Activated naive CD8-positive, alpha-beta T cell treated with anti-CD3 and anti-CD28 coated beads, Interleukin-2, amount 50 U/mL, for 24 hours (primary cell): ENCODE measurements at regions not wholly inside any gene's neighbourhood (a gene's known extent, or its start where the extent isn't known, plus 50 kb on each side); places are given as distances from the start of the nearest gene placed in this dataset.

Experiments
- ATAC-seq: fragments of 150-1000 bp; cut with Tn5 transposase; one replicate; pipeline ENCODE4 v1.10.0; 2021
- DNase-seq: peaks from one replicate; pipeline ENCODE4 v3.0.0; 2021
- H3K27ac Mint-ChIP-seq: one replicate; pipeline ENCODE4 v1.8.0; 2021; ENCODE audit warnings: mild to moderate bottlenecking, mixed read lengths
- H3K27me3 Mint-ChIP-seq: one replicate; pipeline ENCODE4 v1.8.0; 2021; ENCODE audit warnings: mixed read lengths
- H3K36me3 Mint-ChIP-seq: one replicate; pipeline ENCODE4 v1.8.0; 2021; ENCODE audit warnings: low read depth, mixed read lengths
- H3K4me1 Mint-ChIP-seq: one replicate; pipeline ENCODE4 v1.8.0; 2021; ENCODE audit warnings: mixed read lengths
- H3K4me3 Mint-ChIP-seq: one replicate; pipeline ENCODE4 v1.8.0; 2021; ENCODE audit warnings: mild to moderate bottlenecking, moderate library complexity, mixed read lengths
- H3K9me3 Mint-ChIP-seq: one replicate; pipeline ENCODE4 v1.8.0; 2021; ENCODE audit warnings: mixed read lengths

- H3K36me3 Mint-ChIP-seq, result no peaks in the 10 kb centered on the region
- ATAC-seq (no peak), DNase-seq (no peak)
- H3K27me3 Mint-ChIP-seq, result no peaks in the 10 kb centered on the region
- no peak overlapping the region for H3K4me3 Mint-ChIP-seq
- no peak overlapping the region for H3K27ac Mint-ChIP-seq
- no peaks in the 10 kb centered on the region for H3K4me1 Mint-ChIP-seq
- peaks cover 5% of the 10 kb centered on the region for H3K9me3 Mint-ChIP-seq
Observed at GRCh38 chr5:31113101-31113500, 80.4 kb upstream of the CDH6 start.

GRCh38 chr5:31107091-31107518, 86.4 kb upstream of the CDH6 start:
- Mint-ChIP-seq H3K36me3 (no peaks in the 10 kb centered on the region), H3K27me3 (no peaks in the 10 kb centered on the region), H3K9me3 (peaks cover 5% of the 10 kb centered on the region), H3K27ac (no peak overlapping the region), H3K4me1 (no peaks in the 10 kb centered on the region), H3K4me3 (no peak overlapping the region)
- DNase-seq, result no peak
- ATAC-seq, result no peak

- H3K4me3 Mint-ChIP-seq, result no peak overlapping the region
- H3K4me1 Mint-ChIP-seq, result no peaks in the 10 kb centered on the region
- H3K27me3 Mint-ChIP-seq, result no peaks in the 10 kb centered on the region
- peaks cover 4% of the 10 kb centered on the region for H3K9me3 Mint-ChIP-seq
- no peak overlapping the region for H3K27ac Mint-ChIP-seq
- no peaks in the 10 kb centered on the region for H3K36me3 Mint-ChIP-seq
- ATAC-seq, result no peak
- no peak for DNase-seq
Observed at GRCh38 chr5:31106691-31107090, 86.8 kb upstream of the CDH6 start.

GRCh38 chr5:31106278-31106677, 87.2 kb upstream of the CDH6 start:
- Mint-ChIP-seq H3K4me1 (no peaks in the 10 kb centered on the region), H3K36me3 (no peaks in the 10 kb centered on the region), H3K27me3 (no peaks in the 10 kb centered on the region), H3K4me3 (no peak overlapping the region), H3K9me3 (no peaks in the 10 kb centered on the region), H3K27ac (no peak overlapping the region)
- DNase-seq (no peak), ATAC-seq (no peak)

GRCh38 chr5:31104775-31105174, 88.7 kb upstream of the CDH6 start:
- no peak overlapping the region for H3K27ac Mint-ChIP-seq
- no peak overlapping the region for H3K4me3 Mint-ChIP-seq
- ATAC-seq, result no peak
- H3K27me3 Mint-ChIP-seq, result no peaks in the 10 kb centered on the region
- H3K36me3 Mint-ChIP-seq, result no peaks in the 10 kb centered on the region
- H3K9me3 Mint-ChIP-seq, result no peaks in the 10 kb centered on the region
- no peak for DNase-seq
- H3K4me1 Mint-ChIP-seq, result no peaks in the 10 kb centered on the region

- Mint-ChIP-seq H3K27me3 (no peaks in the 10 kb centered on the region), H3K4me3 (no peak overlapping the region), H3K27ac (no peak overlapping the region), H3K4me1 (no peaks in the 10 kb centered on the region), H3K9me3 (no peaks in the 10 kb centered on the region), H3K36me3 (no peaks in the 10 kb centered on the region)
- no peak for ATAC-seq
- no peak for DNase-seq
Observed at GRCh38 chr5:31100781-31101310, 92.6 kb upstream of the CDH6 start.

GRCh38 chr5:31100047-31100575, 93.4 kb upstream of the CDH6 start:
- H3K4me3 Mint-ChIP-seq, result no peak overlapping the region
- ATAC-seq (no peak), DNase-seq (no peak)
- H3K27me3 Mint-ChIP-seq, result no peaks in the 10 kb centered on the region
- no peak overlapping the region for H3K27ac Mint-ChIP-seq
- no peaks in the 10 kb centered on the region for H3K9me3 Mint-ChIP-seq
- H3K36me3 Mint-ChIP-seq, result no peaks in the 10 kb centered on the region
- H3K4me1 Mint-ChIP-seq, result no peaks in the 10 kb centered on the region

GRCh38 chr5:31098811-31099210, 94.7 kb upstream of the CDH6 start:
- H3K9me3 Mint-ChIP-seq, result no peaks in the 10 kb centered on the region
- ATAC-seq, result no peak
- H3K36me3 Mint-ChIP-seq, result no peaks in the 10 kb centered on the region

GRCh38 chr5:31097851-31098250, 95.6 kb upstream of the CDH6 start:
- DNase-seq (no peak), ATAC-seq (no peak)
- H3K4me1 Mint-ChIP-seq, result no peaks in the 10 kb centered on the region
- no peaks in the 10 kb centered on the region for H3K27me3 Mint-ChIP-seq
- no peak overlapping the region for H3K27ac Mint-ChIP-seq
- H3K4me3 Mint-ChIP-seq, result no peak overlapping the region
- no peaks in the 10 kb centered on the region for H3K36me3 Mint-ChIP-seq
- no peaks in the 10 kb centered on the region for H3K9me3 Mint-ChIP-seq

More at GRCh38 chr5:31098811-31099210, 94.7 kb upstream of the CDH6 start:
- no peak overlapping the region for H3K4me3 Mint-ChIP-seq
- DNase-seq, result no peak
- H3K27ac Mint-ChIP-seq, result no peak overlapping the region
- H3K27me3 Mint-ChIP-seq, result no peaks in the 10 kb centered on the region
- H3K4me1 Mint-ChIP-seq, result no peaks in the 10 kb centered on the region

GRCh38 chr5:31096238-31096865, 97.1 kb upstream of the CDH6 start:
- no peak overlapping the region for H3K27ac Mint-ChIP-seq
- no peaks in the 10 kb centered on the region for H3K4me1 Mint-ChIP-seq
- H3K27me3 Mint-ChIP-seq, result no peaks in the 10 kb centered on the region
- H3K4me3 Mint-ChIP-seq, result no peak overlapping the region
- no peaks in the 10 kb centered on the region for H3K36me3 Mint-ChIP-seq
- DNase-seq (no peak), ATAC-seq (no peak)
- peaks cover 4% of the 10 kb centered on the region for H3K9me3 Mint-ChIP-seq

- peaks cover 4% of the 10 kb centered on the region for H3K9me3 Mint-ChIP-seq
- H3K27me3 Mint-ChIP-seq, result no peaks in the 10 kb centered on the region
- DNase-seq (no peak), ATAC-seq (no peak)
- no peak overlapping the region for H3K4me3 Mint-ChIP-seq
- H3K27ac Mint-ChIP-seq, result no peak overlapping the region
- no peaks in the 10 kb centered on the region for H3K36me3 Mint-ChIP-seq
- H3K4me1 Mint-ChIP-seq, result no peaks in the 10 kb centered on the region
Observed at GRCh38 chr5:31095796-31096195, 97.7 kb upstream of the CDH6 start.

- Mint-ChIP-seq H3K4me1 (no peaks in the 10 kb centered on the region), H3K36me3 (no peaks in the 10 kb centered on the region), H3K4me3 (no peak overlapping the region), H3K27me3 (no peaks in the 10 kb centered on the region), H3K9me3 (peaks cover 10% of the 10 kb centered on the region), H3K27ac (no peak overlapping the region)
- no peak for DNase-seq
- ATAC-seq, result no peak
Observed at GRCh38 chr5:31091501-31091900, 102.0 kb upstream of the CDH6 start.

- H3K9me3 Mint-ChIP-seq, result peaks cover 16% of the 10 kb centered on the region
- DNase-seq (no peak), ATAC-seq (no peak)
- H3K27me3 Mint-ChIP-seq, result no peaks in the 10 kb centered on the region
- H3K4me3 Mint-ChIP-seq, result no peak overlapping the region
- no peaks in the 10 kb centered on the region for H3K36me3 Mint-ChIP-seq
- H3K4me1 Mint-ChIP-seq, result no peaks in the 10 kb centered on the region
- H3K27ac Mint-ChIP-seq, result no peak overlapping the region
Observed at GRCh38 chr5:31090467-31090866, 103.0 kb upstream of the CDH6 start.

GRCh38 chr5:31086839-31087415, 106.6 kb upstream of the CDH6 start:
- peaks cover 14% of the 10 kb centered on the region for H3K9me3 Mint-ChIP-seq
- H3K27me3 Mint-ChIP-seq, result no peaks in the 10 kb centered on the region
- H3K4me1 Mint-ChIP-seq, result no peaks in the 10 kb centered on the region
- no peak for ATAC-seq
- no peak for DNase-seq
- H3K4me3 Mint-ChIP-seq, result no peak overlapping the region
- H3K36me3 Mint-ChIP-seq, result no peaks in the 10 kb centered on the region
- no peak overlapping the region for H3K27ac Mint-ChIP-seq

- H3K36me3 Mint-ChIP-seq, result no peaks in the 10 kb centered on the region
- no peak overlapping the region for H3K27ac Mint-ChIP-seq
- H3K27me3 Mint-ChIP-seq, result no peaks in the 10 kb centered on the region
- H3K4me1 Mint-ChIP-seq, result no peaks in the 10 kb centered on the region
- DNase-seq, result no peak
- peaks cover 6% of the 10 kb centered on the region for H3K9me3 Mint-ChIP-seq
- ATAC-seq, result no peak
- no peak overlapping the region for H3K4me3 Mint-ChIP-seq
Observed at GRCh38 chr5:31084871-31085270, 108.6 kb upstream of the CDH6 start.
